ENCODE measurements at regions not wholly inside any gene's neighbourhood (a gene's known extent, or its start where the extent isn't known, plus 50 kb on each side); places are given as distances from the start of the nearest gene placed in this dataset.

DNA sequence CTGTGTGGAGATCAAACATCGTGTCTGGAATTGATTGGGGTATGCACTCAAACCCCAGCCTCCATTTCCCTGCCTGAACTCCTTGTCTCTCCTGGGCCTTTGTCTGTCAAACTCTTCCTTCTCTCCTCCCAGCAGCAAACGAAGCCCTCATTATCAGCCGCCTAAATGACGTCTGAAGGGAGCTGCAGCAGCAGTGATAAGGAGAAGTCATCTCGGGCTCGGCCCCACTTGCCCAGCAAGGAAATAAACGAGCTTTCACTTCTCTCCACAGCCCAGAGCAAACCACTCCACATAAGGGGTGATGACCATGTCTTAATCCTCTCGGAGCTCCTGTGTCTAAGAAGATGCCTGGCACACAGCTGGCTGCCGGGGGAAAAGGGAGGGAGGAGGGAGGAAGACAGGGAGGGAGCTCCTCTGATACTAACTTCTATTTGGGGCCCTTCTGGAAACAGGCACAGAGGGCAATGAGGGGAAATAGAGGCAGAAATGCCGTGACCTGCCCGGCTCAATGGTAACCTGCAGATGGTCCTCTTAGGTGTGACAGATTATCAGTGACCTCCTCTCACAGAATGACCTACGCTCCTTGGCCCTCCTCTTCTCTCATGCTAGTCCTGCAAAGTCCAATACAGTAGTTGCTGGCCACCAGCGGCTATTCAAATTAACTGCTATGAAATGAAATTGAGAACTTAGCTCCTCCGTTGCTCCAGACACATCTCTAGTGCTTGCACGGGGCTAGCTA, 100.4 kb downstream of the PXDC1 start:
- POLR2A ChIA-PET (ENCODE audit: unreplicated experiment) = no interaction called here

More for the DNA sequence above, 100.4 kb downstream of the PXDC1 start:
- no peak overlapping the region for H3K27ac ChIP-seq (ENCODE audit: insufficient read depth, low read length)
- H4K91ac ChIP-seq (ENCODE audit: insufficient read depth, low read depth, low read length) = no peak overlapping the region
- H2BK120ac ChIP-seq (ENCODE audit: low read depth, low read length) = no peak overlapping the region
- ATAC-seq (ENCODE audit: low read depth) (no peak), DNase-seq (no peak)
- H3K9me1 ChIP-seq (ENCODE audit: insufficient read depth, low read length) = no peaks in the 10 kb centered on the region
- H4K8ac ChIP-seq (ENCODE audit: low read depth in 2 of 2, low read length in 2 of 2) = no peak overlapping the region
- no peak overlapping the region for H2BK5ac ChIP-seq (ENCODE audit: low read depth, low read length, poor library complexity, severe bottlenecking)
- H3K4me1 ChIP-seq (ENCODE audit: control insufficient read depth, insufficient read depth, low read length) = no peaks in the 10 kb centered on the region
- peak overlapping the region; percentile 56 for H2AFZ ChIP-seq (replicated peaks; ENCODE audit: low read length, poor library complexity)
- no peaks in the 10 kb centered on the region for H3K36me3 ChIP-seq (ENCODE audit: control insufficient read depth, insufficient read depth, low read length)
- H4K20me1 ChIP-seq (ENCODE audit: insufficient read depth, low read length) = no peaks in the 10 kb centered on the region
- intact Hi-C loops (cut with micrococcal nuclease) = no loop called here
- BruUV-seq (replicated peaks) = no TSS peak
- H2BK20ac ChIP-seq (ENCODE audit: low read depth, low read length) = no peak overlapping the region
- no peak overlapping the region for H3K18ac ChIP-seq (ENCODE audit: low read depth, low read length)
- dilution Hi-C loops (cut with HindIII; ENCODE audit: low sequenced_read_pairs, unreplicated experiment) = no loop called here
- no peaks in the 10 kb centered on the region for H3K79me1 ChIP-seq (ENCODE audit: low read depth in 1 of 2, low read length in 2 of 2)
- 0 out of 2 replicates have a peak, but pooled peaks cover 2% of the 10 kb centered on the region for H3K9me3 ChIP-seq (ENCODE audit: control insufficient read depth, insufficient read depth, low read length)
- no peak overlapping the region for H2BK15ac ChIP-seq (ENCODE audit: low read depth, low read length)
- no peak overlapping the region for H4K5ac ChIP-seq (ENCODE audit: low read depth, low read length)
- H3K27me3 ChIP-seq (ENCODE audit: control insufficient read depth, insufficient read depth, low read length) = peaks cover 42% of the 10 kb centered on the region
- H3K4me2 ChIP-seq (ENCODE audit: low read depth, low read length) = no peak overlapping the region
- no peak overlapping the region for H2AK5ac ChIP-seq (ENCODE audit: low read depth, low read length)
- TF ChIP-seq BHLHE40 (IDR thresholded peaks at IDR 0.05; ENCODE audit: low read depth, low read length) = no peak
- TF ChIP-seq, protein P1, sequence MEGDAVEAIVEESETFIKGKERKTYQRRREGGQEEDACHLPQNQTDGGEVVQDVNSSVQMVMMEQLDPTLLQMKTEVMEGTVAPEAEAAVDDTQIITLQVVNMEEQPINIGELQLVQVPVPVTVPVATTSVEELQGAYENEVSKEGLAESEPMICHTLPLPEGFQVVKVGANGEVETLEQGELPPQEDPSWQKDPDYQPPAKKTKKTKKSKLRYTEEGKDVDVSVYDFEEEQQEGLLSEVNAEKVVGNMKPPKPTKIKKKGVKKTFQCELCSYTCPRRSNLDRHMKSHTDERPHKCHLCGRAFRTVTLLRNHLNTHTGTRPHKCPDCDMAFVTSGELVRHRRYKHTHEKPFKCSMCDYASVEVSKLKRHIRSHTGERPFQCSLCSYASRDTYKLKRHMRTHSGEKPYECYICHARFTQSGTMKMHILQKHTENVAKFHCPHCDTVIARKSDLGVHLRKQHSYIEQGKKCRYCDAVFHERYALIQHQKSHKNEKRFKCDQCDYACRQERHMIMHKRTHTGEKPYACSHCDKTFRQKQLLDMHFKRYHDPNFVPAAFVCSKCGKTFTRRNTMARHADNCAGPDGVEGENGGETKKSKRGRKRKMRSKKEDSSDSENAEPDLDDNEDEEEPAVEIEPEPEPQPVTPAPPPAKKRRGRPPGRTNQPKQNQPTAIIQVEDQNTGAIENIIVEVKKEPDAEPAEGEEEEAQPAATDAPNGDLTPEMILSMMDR (conservative IDR thresholded peaks at IDR 0.05; ENCODE audit: low read depth, low read length) = no peak
- TF ChIP-seq, protein P2, sequence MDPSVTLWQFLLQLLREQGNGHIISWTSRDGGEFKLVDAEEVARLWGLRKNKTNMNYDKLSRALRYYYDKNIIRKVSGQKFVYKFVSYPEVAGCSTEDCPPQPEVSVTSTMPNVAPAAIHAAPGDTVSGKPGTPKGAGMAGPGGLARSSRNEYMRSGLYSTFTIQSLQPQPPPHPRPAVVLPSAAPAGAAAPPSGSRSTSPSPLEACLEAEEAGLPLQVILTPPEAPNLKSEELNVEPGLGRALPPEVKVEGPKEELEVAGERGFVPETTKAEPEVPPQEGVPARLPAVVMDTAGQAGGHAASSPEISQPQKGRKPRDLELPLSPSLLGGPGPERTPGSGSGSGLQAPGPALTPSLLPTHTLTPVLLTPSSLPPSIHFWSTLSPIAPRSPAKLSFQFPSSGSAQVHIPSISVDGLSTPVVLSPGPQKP (IDR thresholded peaks at IDR 0.05; ENCODE audit: borderline replicate concordance, low read depth, low read length) = no peak
- TF ChIP-seq RFX5 (IDR thresholded peaks at IDR 0.05; ENCODE audit: low read depth, low read length) = no peak
- no peak for TF ChIP-seq CHD1 (IDR thresholded peaks at IDR 0.05; ENCODE audit: low read depth, low read length)
- no peak for TF ChIP-seq MXI1 (IDR thresholded peaks at IDR 0.05; ENCODE audit: borderline replicate concordance, low read depth, low read length)
- no peak for TF ChIP-seq MAFK (IDR thresholded peaks at IDR 0.05; ENCODE audit: low read depth, low read length)
- TF ChIP-seq, protein P3, sequence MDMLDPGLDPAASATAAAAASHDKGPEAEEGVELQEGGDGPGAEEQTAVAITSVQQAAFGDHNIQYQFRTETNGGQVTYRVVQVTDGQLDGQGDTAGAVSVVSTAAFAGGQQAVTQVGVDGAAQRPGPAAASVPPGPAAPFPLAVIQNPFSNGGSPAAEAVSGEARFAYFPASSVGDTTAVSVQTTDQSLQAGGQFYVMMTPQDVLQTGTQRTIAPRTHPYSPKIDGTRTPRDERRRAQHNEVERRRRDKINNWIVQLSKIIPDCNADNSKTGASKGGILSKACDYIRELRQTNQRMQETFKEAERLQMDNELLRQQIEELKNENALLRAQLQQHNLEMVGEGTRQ (IDR thresholded peaks at IDR 0.05; ENCODE audit: low read depth, low read length) = no peak
- no peak for TF ChIP-seq RCOR1 (IDR thresholded peaks at IDR 0.05; ENCODE audit: insufficient replicate concordance, low read length)
- no peak for TF ChIP-seq CEBPB (IDR thresholded peaks at IDR 0.05; ENCODE audit: low read depth, low read length)
- no peak overlapping the region for H3K9ac ChIP-seq (ENCODE audit: low read depth, low read length)
- WGBS, 2 experiments (ENCODE audit: extremely low coverage in 2 of 2, insufficient read length in 1 of 2) = 92% methylated on average over 2 of the region's 15 CpGs; no CpG with 5 or more reads in 1 of the 2 experiments
- H3K56ac ChIP-seq (ENCODE audit: extremely low read depth, insufficient read depth, low read length) = no peak overlapping the region
- CTCF ChIA-PET = no interaction called here
- no peak overlapping the region for H2AK9ac ChIP-seq (replicated peaks; ENCODE audit: low read depth, low read length, poor library complexity)
- in situ Hi-C loops (cut with MboI; ENCODE audit: low sequenced_read_pairs) = no loop called here
- H3K4me3 ChIP-seq (ENCODE audit: insufficient read depth, low read depth, low read length) = no peak overlapping the region
- no peak overlapping the region for H3K4ac ChIP-seq (ENCODE audit: low read depth, low read length)
- H3K14ac ChIP-seq (replicated peaks; ENCODE audit: low read depth, low read length) = no peak overlapping the region
- H3K23ac ChIP-seq (ENCODE audit: low read depth, low read length) = no peak overlapping the region
